RWPE2 (cell line): ENCODE measurements at regions not wholly inside any gene's neighbourhood (a gene's known extent, or its start where the extent isn't known, plus 50 kb on each side); places are given as distances from the start of the nearest gene placed in this dataset.

Experiments
- ATAC-seq: fragments of 200-7000 bp; cut with Tn5 transposase; 3 replicates; pipeline ENCODE4 v1.9.1; 2021; ENCODE audit warnings: low read depth
- DNase-seq: peaks from one replicate; pipeline ENCODE4 v3.0.0-alpha.2; 2020; ENCODE audit warnings: low spot score
- H3K27ac ChIP-seq: fragments of 450-650 bp; 2 replicates; pipeline ENCODE4 v1.5.1; 2017; ENCODE audit warnings: mild to moderate bottlenecking; ENCODE audit not compliant: poor library complexity, severe bottlenecking
- H3K27me3 ChIP-seq: fragments of 250-450 bp; sonication (Bioruptor Pico); 2 replicates; pipeline ENCODE4 v1.5.1; 2021; ENCODE audit warnings: mild to moderate bottlenecking, moderate library complexity; ENCODE audit not compliant: insufficient read depth, poor library complexity, severe bottlenecking
- H3K36me3 ChIP-seq: fragments of 250-450 bp; sonication (Bioruptor Pico); 2 replicates; pipeline ENCODE4 v1.5.1; 2020; ENCODE audit warnings: low read depth, mild to moderate bottlenecking, moderate library complexity
- H3K4me1 ChIP-seq: fragments of 250-450 bp; sonication (Bioruptor Pico); 2 replicates; pipeline ENCODE4 v1.5.1; 2021; ENCODE audit warnings: mild to moderate bottlenecking, moderate library complexity; ENCODE audit not compliant: insufficient read depth, poor library complexity, severe bottlenecking
- H3K4me3 ChIP-seq: fragments of 250-450 bp; sonication (Bioruptor Pico); 2 replicates; pipeline ENCODE4 v1.5.1; 2021; ENCODE audit warnings: mild to moderate bottlenecking, moderate library complexity; ENCODE audit not compliant: severe bottlenecking
- H3K9me3 ChIP-seq: fragments of 250-450 bp; sonication (Bioruptor Pico); 2 replicates; pipeline ENCODE4 v1.5.1; 2021; ENCODE audit warnings: mild to moderate bottlenecking, moderate library complexity; ENCODE audit not compliant: severe bottlenecking
- CTCF ChIP-seq: fragments of 450-650 bp; IDR thresholded peaks from one replicate; pipeline ENCODE4 v1.5.1; 2017; ENCODE audit warnings: mild to moderate bottlenecking, moderate library complexity; ENCODE audit not compliant: poor library complexity, severe bottlenecking

GRCh38 chr21:23067672-23068071 lies 2069.5 kb downstream of the NCAM2 start:
- no peak overlapping the region for H3K27ac ChIP-seq
- TF ChIP-seq CTCF: no peak
- ATAC-seq (no peak), DNase-seq (no peak)
- H3K4me3 ChIP-seq: no peak overlapping the region
- peaks cover 16% of the 10 kb centered on the region for H3K27me3 ChIP-seq
- H3K9me3 ChIP-seq: no peaks in the 10 kb centered on the region
- no peaks in the 10 kb centered on the region for H3K36me3 ChIP-seq
- H3K4me1 ChIP-seq: no peaks in the 10 kb centered on the region

- H3K4me3 ChIP-seq: no peak overlapping the region
- ATAC-seq (no peak), DNase-seq (no peak)
- H3K4me1 ChIP-seq: no peaks in the 10 kb centered on the region
- no peak for TF ChIP-seq CTCF
- no peak overlapping the region for H3K27ac ChIP-seq
- H3K9me3 ChIP-seq: no peaks in the 10 kb centered on the region
- peaks cover 5% of the 10 kb centered on the region for H3K27me3 ChIP-seq
- H3K36me3 ChIP-seq: no peaks in the 10 kb centered on the region
Measured at GRCh38 chr21:23083242-23083641, 2085.0 kb downstream of the NCAM2 start.

- H3K9me3 ChIP-seq: no peaks in the 10 kb centered on the region
- DNase-seq (no peak), ATAC-seq (no peak)
- no peak overlapping the region for H3K4me3 ChIP-seq
- no peaks in the 10 kb centered on the region for H3K27me3 ChIP-seq
- no peaks in the 10 kb centered on the region for H3K4me1 ChIP-seq
- no peaks in the 10 kb centered on the region for H3K36me3 ChIP-seq
- no peak for TF ChIP-seq CTCF
- no peak overlapping the region for H3K27ac ChIP-seq
Measured at GRCh38 chr21:23093259-23093658, 2095.1 kb downstream of the NCAM2 start.

GRCh38 chr21:23099185-23099584 lies 2101.0 kb downstream of the NCAM2 start:
- H3K27me3 ChIP-seq: no peaks in the 10 kb centered on the region
- no peak overlapping the region for H3K4me3 ChIP-seq
- no peaks in the 10 kb centered on the region for H3K36me3 ChIP-seq
- H3K4me1 ChIP-seq: no peaks in the 10 kb centered on the region
- no peak for TF ChIP-seq CTCF
- no peaks in the 10 kb centered on the region for H3K9me3 ChIP-seq
- ATAC-seq (no peak), DNase-seq (no peak)
- H3K27ac ChIP-seq: no peak overlapping the region

- ATAC-seq (no peak), DNase-seq (no peak)
- Histone ChIP-seq H3K9me3 (no peaks in the 10 kb centered on the region), H3K36me3 (no peaks in the 10 kb centered on the region), H3K4me3 (no peak overlapping the region), H3K27ac (no peak overlapping the region), H3K27me3 (no peaks in the 10 kb centered on the region), H3K4me1 (no peaks in the 10 kb centered on the region)
- no peak for TF ChIP-seq CTCF
Measured at GRCh38 chr21:23101111-23101510, 2102.9 kb downstream of the NCAM2 start.
